DMS 273 (cell line): ENCODE measurements at regions not wholly inside any gene's neighbourhood (a gene's known extent, or its start where the extent isn't known, plus 50 kb on each side); places are given as distances from the start of the nearest gene placed in this dataset.

Experiments used
- DNase-seq: peaks from one replicate; lab custom pipeline; 2025; ENCODE audit not compliant: unreplicated experiment; lab: John Stamatoyannopoulos, UW

DNA sequence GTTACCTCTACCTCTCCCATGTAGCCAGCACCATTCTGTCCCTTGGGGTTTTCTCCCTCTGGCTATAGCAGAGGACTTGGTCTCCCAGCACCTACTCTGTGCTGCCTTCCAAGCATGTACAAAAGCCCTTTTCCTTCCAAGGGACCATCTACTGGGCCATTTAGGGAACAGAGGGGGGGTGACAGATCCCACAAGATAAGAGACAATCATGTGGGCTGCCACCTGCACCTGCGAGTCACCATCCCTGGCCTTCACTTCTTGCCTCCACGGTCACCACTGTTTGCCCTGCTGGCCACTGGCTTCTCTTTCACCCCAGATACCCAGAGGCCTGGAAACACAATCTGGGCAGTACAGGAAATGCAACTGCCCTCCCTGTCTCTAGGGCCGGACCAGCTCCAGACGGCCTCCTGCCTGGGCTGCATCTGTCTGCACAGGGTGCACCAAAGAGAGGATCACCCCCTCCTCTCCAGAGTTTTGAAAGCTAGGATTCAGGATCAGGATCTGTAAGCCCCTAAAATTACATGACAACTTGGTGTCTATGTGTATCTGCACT is 160.8 kb upstream of the NECTIN1 start:
- no peak for DNase-seq

DNA sequence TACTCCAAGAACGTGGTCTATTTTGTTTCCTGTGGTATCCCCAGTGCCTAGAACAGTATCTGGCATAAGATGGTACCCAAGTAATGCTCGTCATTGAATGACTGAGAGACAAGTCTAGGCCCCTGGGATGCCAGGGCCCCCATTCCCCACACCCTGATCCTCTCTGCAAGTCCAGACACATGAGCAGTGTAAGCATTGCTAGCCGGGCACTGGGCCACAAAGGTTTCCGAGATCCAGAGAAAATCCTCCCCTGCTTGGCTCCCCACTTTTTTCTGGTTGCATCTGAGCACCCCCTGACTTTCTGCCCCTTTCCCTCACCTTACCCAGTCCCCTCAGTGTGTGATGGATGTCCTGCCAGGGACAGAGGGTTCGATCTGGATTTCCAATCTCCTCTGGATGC is 160.1 kb upstream of the NECTIN1 start:
- DNase-seq, result no peak

DNA sequence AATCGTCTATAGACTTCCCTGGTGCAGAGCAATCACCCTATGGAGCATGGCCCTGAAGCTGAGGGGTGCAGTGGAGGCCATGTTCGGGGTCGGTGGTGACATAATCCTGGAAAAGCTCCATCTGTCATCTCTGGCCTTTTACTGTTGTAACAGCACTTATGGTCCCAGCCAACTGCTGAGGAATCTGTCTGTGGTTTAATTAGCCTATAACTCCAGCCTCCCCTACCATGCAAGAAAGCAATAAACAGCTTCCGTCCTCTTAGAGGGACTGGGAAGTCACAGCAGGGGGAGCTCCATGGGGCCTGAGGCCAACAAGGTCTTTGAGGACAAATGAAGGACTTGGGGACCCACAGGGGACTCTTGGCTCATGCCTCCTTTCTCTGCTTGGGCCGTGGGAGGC is 159.1 kb upstream of the NECTIN1 start:
- DNase-seq, result peak; percentile 69

DNA sequence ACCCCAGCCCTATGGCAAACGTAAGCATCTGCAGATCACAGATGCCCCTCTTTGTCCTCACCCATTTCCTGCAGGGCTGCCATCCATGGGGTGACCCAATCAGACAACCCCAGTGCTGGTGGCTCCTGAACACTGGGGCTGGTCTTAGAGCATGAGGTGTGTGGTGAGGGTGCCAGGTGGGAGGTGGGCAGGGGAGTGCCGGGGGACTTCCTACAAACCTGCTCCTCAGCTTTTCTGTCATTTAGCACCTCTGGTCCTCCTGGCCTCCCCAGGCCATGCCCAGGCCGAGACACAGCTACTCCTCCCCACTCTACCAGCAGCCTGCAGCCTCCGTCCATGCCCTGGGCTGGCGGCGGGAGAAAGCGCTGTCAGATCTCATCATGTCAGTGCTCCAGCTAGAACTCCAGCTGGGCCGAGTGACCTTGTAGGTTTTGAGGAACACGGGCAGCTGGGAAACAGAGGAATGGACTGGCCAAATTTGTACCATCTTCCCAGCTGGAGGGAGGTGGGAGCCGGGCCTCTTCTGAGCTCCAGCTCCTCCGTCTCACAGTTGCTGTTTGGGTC is 157.7 kb upstream of the NECTIN1 start:
- no peak for DNase-seq

DNA sequence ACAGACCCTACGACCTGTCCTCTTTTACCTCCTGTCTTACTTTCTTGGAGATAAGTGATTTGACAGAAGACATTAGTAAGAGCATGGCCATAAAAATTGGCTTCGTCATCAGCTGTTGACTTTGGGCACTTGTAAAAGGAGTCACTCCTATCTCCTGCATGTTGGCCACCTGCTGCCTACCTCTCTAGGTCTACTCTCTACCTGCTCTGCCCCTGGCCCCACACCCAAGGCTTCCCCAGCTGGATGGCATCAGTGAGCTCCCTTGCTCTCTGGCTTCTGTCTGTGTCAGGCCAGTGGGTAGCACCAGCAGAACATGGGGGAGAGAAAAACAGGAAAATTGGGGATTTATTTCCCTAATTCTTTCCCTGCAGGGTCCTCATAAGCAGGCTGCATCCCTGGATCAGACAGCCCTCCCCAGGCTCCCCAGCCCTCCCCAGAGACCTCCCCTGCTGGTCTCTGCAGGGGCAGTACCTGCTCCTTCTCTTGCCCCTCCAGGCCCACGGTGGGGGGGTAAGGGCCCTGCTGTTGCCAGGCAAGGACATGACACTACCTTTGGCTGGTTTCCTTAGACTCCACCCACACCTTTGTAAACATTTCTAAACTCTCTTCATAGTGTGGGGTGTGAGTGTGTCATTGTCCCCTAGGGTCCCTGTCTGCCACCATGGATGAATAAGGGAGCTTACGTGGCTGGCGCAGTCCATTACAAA is 157.0 kb upstream of the NECTIN1 start:
- no peak for DNase-seq

DNA sequence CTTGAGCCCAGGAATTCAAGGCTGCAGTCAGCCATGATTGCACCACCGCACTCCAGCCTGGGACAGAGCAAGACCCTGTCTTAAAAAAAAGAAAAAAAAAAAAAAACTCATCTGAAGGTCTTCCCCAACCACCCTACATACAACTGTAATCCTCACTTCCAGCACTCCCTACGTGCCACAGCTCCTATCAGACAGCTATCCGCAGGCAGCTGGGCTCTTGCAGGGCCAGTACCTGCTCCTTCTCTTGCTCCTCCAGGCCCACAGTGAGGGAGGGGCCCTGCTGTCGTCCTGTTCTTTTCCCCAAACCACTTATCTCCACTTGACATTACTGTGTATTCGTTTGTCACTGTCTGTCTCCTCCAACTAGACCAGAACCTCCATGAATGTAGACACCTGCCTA is 156.1 kb upstream of the NECTIN1 start:
- no peak for DNase-seq

DNA sequence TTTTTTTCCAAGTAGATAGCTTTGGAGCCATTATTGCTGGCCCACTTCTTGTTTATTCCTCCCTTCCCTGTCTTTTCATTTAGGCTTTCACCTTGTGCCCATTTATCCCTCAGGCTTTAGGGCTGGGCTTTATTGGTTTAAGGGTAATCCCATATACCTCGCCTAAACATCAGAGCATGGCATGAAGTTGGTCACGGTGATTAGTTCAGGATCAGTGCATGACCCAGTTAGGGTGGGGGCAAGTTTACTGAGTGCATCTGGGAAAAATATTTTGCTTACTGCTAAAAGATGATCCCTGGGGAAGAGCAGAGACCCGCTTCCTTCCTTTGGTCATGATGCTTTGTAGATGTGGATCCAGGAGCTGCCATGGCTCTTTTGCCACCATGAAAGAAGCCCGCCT is 153.3 kb upstream of the NECTIN1 start:
- DNase-seq, result no peak

DNA sequence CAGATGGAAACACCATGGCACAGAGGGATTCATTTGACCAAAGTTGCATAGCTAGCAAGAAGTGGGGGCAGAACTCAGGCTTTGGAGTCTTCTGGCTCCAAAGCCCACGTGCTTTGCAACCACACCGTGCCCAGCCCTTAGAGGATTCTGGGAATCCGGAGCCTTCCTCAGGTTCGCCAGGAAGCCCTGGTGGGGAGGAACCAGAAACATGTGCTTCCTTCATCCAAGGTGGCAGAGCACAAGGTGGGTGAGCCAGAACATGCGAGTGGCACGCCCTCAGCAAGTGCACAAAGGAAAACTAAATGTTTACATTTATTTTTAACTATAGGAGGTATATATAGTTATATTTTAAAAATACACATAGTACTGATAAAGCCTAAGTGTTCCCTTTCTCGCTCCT is 151.9 kb upstream of the NECTIN1 start:
- DNase-seq, result no peak

DNA sequence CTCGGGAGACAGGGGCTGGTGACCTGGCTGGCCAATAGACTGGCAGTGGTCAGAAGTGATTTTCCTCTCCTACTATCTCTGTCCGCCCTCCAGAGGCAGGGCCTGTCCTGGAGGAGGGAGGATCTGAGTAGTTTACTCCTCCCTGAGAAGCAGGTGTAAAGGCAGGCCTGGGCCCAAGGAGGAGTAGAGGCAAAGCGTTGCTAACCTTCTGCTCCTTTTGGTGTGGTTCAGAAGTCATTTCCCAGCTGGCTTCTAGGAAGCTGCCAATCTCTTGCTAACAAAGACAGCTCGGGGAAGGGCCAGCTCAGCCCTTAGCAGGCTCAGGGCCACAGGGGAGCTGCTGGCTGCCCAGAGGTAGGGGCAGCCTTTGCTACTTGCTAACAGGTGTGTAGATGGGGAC is 151.1 kb upstream of the NECTIN1 start:
- DNase-seq, result no peak

DNA sequence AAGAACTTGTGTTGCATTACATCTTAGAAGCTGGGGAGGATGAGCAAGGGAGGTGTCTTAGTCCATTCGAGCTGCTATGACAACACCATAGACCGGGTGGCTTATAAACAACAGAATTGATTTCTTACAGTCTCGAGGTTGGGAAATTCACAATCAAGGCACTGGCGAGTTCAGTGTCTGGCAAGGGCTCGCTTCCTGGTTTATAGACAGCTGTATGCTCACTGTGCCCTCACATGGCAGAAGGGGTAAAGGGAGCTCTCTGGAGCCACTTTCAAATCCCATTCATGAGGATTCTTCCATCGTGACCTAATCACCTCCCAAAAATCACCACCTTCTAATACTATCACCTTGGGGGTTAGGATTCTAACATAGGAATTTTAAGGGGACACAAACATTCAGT is 150.0 kb upstream of the NECTIN1 start:
- DNase-seq, result no peak

DNA sequence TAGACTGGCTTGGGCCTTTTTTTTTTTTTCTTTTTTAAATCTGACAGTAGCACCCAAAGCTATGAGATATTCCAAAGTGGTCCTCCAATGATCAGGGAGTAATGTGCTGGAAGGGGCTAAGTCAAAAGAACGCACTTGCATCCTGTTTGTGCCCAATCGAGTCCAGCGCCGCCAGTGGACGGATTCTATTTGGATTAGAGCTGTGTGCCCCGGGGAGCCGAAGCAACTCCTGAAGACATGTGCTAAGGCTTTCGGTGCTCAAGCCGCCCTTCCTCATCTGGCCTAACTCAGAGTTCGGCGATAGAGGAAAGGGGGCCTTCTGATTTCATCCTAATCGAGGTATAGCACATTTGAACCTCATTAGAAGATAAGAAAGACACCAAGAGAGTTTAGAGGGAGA is 147.8 kb upstream of the NECTIN1 start:
- DNase-seq, result no peak

DNA sequence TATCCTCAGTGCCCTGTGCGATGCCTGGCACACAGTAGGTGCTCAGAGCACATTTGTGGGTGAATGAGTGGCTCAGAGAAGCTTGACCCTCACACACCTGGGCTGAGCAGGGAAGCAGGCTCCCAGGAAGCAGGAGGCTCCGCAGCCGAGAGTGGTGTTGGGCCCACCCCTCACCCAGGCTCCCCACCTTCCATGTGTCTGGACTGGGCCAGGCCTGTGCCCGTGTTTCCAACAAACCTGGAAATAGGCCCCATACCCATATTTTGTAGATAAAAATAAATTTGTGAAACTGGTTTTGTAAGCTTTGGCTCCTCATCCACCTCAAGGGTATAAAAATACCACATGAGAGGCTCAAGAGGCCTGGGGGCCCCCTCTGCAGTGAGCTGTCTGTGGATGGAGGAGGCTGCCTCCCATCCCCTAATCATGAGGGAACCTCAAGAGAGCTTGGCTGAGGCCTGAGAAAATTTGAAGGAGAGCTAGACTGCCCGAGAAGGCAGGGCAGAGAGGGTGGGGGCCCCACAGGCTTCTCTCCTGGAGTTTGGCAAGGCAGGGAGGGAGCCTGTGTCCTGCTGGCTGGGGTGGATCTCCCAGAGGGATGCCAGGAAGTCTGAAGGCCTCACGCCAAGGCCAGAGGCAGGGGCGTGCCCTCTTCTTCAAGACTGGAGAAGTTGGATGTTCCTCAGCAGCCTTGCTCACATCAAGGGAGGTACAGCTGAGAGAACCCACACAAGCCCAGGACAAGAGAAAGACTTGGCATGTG is 147.0 kb upstream of the NECTIN1 start:
- DNase-seq, result no peak

DNA sequence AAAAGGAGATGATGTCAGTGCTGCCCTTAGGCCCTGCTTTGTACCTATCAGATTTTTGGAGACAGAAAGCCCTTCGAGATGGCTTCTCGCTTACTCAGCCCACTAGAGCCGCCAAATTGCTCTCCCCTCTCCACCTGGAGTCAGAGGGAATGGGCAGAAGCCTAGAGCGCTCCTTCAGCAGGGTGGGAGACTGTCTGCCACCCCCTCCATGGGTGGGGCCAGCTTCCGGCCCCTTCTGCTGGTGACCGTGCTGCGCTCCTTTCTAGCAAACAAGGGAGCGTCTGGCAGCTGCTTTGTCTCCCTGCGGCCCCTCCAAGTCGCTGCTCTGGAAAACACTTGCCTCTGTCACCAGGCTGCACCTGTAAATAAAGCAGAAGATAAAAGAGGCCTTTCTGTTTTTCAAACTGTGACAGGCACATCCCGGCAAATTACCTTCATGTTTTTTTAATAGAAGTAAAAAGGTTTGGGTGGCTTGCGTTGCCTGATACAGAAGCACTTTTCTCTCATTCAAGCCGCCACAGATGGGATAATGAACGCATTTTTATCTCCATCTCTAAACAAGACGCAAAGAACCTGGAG is 145.7 kb upstream of the NECTIN1 start:
- DNase-seq, result no peak

DNA sequence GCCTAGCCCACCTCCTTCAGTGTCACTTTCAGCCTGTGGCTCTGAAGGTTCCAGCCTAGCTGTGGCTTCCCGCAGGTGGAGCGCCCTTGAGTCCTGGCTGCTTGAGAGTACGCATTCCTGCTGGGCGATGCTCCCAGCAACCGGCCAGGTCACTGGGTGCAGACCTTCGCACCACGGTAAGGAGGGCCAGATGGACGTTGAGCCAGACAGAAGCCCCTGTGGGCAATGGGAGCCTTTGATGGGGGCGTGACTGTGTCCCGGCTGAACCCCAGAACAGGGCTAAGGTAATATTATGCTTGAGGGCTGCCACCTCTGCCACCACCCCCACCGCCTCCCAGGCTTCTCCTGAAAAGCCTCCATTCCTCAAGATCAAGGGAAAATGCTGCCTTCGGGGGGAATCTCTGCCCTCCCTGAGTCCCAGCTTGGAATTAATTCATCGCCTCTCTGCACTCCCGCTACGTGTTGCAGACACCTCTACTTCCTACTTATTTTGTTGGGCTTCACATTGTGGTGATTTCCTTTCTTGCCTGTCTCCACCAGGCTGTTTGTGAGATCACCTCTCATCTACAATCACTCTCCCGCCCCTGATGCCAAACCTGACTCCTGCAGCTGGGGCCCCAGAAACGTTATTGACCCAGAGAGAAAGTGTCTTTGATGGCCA is 144.9 kb upstream of the NECTIN1 start:
- DNase-seq, result no peak

DNA sequence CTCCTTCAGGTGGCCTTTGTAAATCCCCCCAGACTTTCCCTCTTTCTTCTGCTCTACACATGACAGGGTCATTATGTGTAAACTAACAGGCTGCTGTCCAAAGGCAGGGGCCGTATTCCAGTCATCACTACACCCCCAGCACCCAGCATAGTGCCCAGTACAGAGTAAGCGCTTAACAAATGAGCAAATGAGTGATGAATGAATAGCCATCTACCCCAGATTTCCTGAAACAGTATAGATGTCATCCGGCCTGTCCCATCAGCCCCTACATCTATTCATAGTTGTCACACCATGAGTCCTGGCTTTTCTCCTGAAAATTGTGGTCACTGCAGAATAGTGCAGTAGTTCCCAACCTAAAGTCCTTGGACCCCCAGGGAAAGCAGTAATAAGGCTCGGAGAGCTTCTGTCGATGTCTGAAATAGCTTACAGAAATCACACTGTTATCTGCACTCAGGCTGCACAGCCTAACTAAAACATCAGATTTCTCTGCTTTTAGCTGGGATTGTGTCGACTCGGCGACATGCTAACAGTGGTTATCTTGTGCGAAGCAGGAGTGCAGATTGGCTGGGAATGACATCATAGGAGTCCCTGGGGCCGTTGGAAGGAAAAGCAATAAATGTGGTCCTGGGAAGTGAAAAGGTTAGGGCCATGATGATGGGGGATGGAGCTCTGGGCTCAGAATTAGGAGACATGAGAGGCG is 143.8 kb upstream of the NECTIN1 start:
- no peak for DNase-seq

DNA sequence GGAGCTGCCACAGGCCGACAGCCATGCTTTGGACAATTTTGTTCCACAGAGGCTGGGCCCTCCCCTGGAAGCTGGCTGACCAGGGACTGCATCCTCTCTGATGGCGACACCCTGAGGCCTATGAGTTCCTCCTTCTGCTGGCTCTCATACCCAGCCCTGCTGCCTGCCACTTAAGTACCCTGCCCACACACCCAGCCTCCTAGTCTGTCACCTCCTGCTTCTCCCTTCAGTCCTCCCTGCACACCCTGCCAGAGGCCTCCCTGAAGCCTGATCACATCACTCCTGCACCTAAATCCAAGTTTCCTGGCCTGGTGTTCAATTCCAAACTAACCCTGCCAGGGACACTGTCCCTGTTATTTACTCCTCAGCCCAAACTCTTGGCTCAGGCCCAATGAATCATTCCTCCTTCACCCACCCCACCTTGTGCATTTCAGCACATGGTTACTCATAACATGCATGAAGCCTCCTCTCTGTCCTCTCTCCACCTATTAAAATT is 136.7 kb upstream of the NECTIN1 start:
- peak; percentile 13 for DNase-seq

DNA sequence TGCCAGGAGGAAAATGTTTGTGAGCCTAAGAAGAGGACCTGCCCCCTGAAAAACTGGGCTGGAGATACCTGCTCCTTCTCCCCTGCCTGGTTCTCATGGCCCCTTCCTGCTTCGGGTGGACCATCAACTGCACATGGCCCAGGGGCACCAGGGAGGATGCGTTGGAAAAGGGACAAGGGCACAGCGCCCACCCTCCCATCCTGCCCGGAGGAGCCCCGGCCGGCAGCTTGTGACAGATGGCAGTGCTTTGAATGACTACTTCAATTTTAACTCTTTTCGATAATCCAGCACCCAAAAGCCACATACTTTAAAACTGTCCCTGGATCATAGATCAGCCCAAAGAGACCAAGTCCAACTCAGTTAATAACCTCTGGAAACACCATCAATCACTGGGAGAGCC is 135.8 kb upstream of the NECTIN1 start:
- no peak for DNase-seq

DNA sequence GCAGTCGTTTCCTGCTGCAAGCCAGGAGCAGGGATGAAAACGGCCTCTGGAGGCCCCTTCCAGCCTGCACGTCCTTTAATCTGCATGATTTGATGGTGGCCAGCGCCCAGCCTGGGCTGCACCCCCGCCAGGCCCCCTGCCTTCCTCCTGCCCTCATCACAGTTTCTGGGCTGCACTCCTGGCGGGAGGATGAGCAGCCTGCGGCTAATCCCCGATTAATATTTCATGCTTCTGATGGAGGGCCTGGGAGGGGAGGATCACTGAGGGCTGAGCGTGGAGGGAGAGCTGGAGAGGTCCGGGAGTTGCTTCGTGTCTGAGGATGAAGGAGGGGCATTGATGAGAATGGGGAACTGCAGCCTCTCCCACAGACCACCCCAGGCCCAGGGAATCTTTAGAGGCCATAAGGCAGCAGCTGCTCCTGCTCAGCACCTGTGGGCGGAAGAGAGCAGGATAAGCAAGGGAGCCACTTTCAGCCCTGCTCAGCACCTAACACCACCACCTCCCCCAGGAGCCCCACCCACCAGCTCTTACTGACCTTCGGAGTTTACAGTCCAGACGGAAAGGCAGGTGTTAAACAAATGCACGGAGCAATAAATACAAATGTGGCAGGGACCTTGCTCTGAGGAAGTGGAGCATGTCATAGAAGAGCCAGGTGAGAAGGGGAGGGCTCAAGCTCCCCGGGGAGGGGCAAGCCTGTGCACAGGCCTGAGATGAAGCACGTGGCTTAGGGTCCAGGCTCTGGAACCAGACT is 135.0 kb upstream of the NECTIN1 start:
- DNase-seq, result peak; percentile 10

DNA sequence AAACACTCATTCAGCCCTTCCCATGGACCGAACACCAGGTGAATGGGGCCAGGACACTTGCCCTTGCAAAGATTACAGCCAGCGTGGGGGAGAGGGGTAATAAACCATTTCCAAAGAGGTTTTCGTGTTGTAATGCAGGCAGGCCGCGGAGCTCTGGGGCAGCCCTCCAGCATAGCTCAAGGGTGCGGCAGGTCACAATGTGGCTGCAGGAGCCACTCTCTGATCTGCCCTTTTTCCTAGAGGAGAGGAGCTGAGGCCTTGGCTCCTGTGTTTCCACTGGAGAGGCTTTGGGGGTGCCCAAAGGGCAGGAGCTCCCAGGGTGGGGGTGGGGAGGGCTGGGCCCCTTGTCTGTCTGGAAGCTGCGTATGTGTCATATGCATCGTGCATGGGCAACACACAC is 134.2 kb upstream of the NECTIN1 start:
- DNase-seq, result no peak

DNA sequence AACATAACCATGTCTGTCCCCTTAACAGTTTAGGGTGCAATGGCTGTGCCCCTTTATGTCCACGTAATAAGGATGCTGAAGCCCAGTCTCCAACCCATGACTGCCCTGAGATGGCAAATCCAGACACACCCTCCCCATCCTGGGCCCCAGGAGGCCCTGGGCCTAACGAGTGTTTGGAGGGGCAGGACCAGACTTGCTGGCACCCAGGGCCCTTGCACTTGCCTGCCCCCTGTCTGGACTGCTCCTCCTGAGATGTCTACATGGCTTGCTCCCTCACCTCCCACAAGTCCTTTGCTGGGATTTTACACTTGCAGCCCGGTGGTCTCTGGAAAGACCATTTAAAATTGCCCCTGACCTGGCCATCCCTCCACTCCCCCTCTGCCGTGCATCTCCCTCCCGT is 132.2 kb upstream of the NECTIN1 start:
- DNase-seq, result peak; percentile 6
